Fibroblast of villous mesenchyme (primary cell): ENCODE measurements at regions not wholly inside any gene's neighbourhood (a gene's known extent, or its start where the extent isn't known, plus 50 kb on each side); places are given as distances from the start of the nearest gene placed in this dataset.

Source experiments
- DNase-seq: peaks from one replicate; pipeline ENCODE4 v3.0.0-alpha.2; 2010; ENCODE audit warnings: low read depth
- H3K4me3 ChIP-seq: 2 replicates; pipeline ENCODE4 v1.5.1; 2011; ENCODE audit warnings: low read depth, mild to moderate bottlenecking, low read length
- CTCF ChIP-seq: IDR thresholded peaks from 2 replicates; pipeline ENCODE4 v1.5.1; 2012; ENCODE audit warnings: low read depth, mild to moderate bottlenecking, low read length; ENCODE audit not compliant: insufficient read depth

GRCh38 chr10:20622531-20623211 is 274.4 kb downstream of the NEBL start:
- peak; percentile 9 for DNase-seq
- no peak overlapping the region for H3K4me3 ChIP-seq
- TF ChIP-seq CTCF, result no peak

- no peak for DNase-seq
- H3K4me3 ChIP-seq, result no peak overlapping the region
- no peak for TF ChIP-seq CTCF
Measured at GRCh38 chr10:20620981-20621380, 276.1 kb downstream of the NEBL start.

GRCh38 chr10:20618011-20618547 is 279.0 kb downstream of the NEBL start:
- no peak for TF ChIP-seq CTCF
- DNase-seq, result no peak
- no peak overlapping the region for H3K4me3 ChIP-seq

- DNase-seq, result no peak
- no peak for TF ChIP-seq CTCF
- H3K4me3 ChIP-seq, result no peak overlapping the region
Measured at GRCh38 chr10:20616918-20617810, 279.9 kb downstream of the NEBL start.

- no peak for TF ChIP-seq CTCF
- H3K4me3 ChIP-seq, result no peak overlapping the region
- no peak for DNase-seq
Measured at GRCh38 chr10:20616056-20616671, 280.9 kb downstream of the NEBL start.

- no peak overlapping the region for H3K4me3 ChIP-seq
- no peak for DNase-seq
- TF ChIP-seq CTCF, result no peak
Measured at GRCh38 chr10:20615395-20615794, 281.7 kb downstream of the NEBL start.
